Naive thymus-derived CD4-positive, alpha-beta T cell (primary cell): ENCODE measurements at regions not wholly inside any gene's neighbourhood (a gene's known extent, or its start where the extent isn't known, plus 50 kb on each side); places are given as distances from the start of the nearest gene placed in this dataset.

ENCODE experiments used
- ATAC-seq: fragments of 150-1000 bp; cut with Tn5 transposase; 2 replicates; pipeline ENCODE4 v1.10.0; 2021; ENCODE audit warnings: mild to moderate bottlenecking, moderate library complexity
- CTCF ChIA-PET: fragments of 350-600 bp; sonication (Branson Sonifier 250); formaldehyde crosslinking; loops from one replicate; lab custom pipeline; 2021; ENCODE audit warnings: antibody characterized with exemption; lab: Charles Lee
- POLR2A ChIA-PET: fragments of 350-600 bp; sonication (Branson Sonifier 250); formaldehyde crosslinking; loops from one replicate; lab custom pipeline; 2021; ENCODE audit warnings: antibody characterized with exemption, inconsistent platforms; lab: Charles Lee
- DNase-seq, 9 donors: peaks; one replicate each; pipeline versions ENCODE4 v3.0.0 to v3.0.0-alpha.2; 2020 to 2022; ENCODE audit warnings: mixed read lengths in 1 of 9
- H3K27ac ChIP-seq: one replicate; pipeline ENCODE4 v1.7.0; 2013; ENCODE audit warnings: mild to moderate bottlenecking, low read depth, low read length, moderate library complexity
- H3K27me3 ChIP-seq, 2 donors: one replicate each; pipeline ENCODE4 v1.7.0; 2013; ENCODE audit warnings: low read length in 2 of 2, mild to moderate bottlenecking in 2 of 2, moderate library complexity in 2 of 2; ENCODE audit not compliant: control insufficient read depth in 2 of 2, insufficient read depth in 2 of 2
- H3K36me3 ChIP-seq, 3 experiments: 1 replicate in 2 of 3; 2 replicates in 1 of 3; pipeline ENCODE4 v1.7.0; 2013; ENCODE audit warnings: low read length in 3 of 3, mild to moderate bottlenecking in 3 of 3, moderate library complexity in 1 of 3; ENCODE audit not compliant: insufficient read depth in 3 of 3, control insufficient read depth in 2 of 3
- H3K4me1 ChIP-seq, 2 donors: one replicate each; pipeline ENCODE4 v1.7.0; 2013; ENCODE audit warnings: low read length in 2 of 2, mild to moderate bottlenecking in 2 of 2, moderate library complexity in 1 of 2; ENCODE audit not compliant: control insufficient read depth in 2 of 2, insufficient read depth in 2 of 2
- H3K4me3 ChIP-seq: 2 replicates; pipeline ENCODE4 v1.7.0; 2013; ENCODE audit warnings: mild to moderate bottlenecking, low read length
- H3K9me3 ChIP-seq, 3 experiments: 1 replicate in 2 of 3; 2 replicates in 1 of 3; pipeline ENCODE4 v1.7.0; 2013; ENCODE audit warnings: low read length in 3 of 3; ENCODE audit not compliant: control insufficient read depth in 2 of 3
- H3K27ac Mint-ChIP-seq, 9 donors: one replicate each; pipeline ENCODE4 v1.8.0; 2020 to 2022; ENCODE audit warnings: mixed read lengths in 9 of 9, mild to moderate bottlenecking in 8 of 9, moderate library complexity in 5 of 9, inconsistent platforms in 2 of 9
- H3K27me3 Mint-ChIP-seq, 5 donors: one replicate each; pipeline ENCODE4 v1.8.0; 2021 to 2022; ENCODE audit warnings: mixed read lengths in 5 of 5, mild to moderate bottlenecking in 1 of 5
- H3K36me3 Mint-ChIP-seq, 5 donors: one replicate each; pipeline ENCODE4 v1.8.0; 2020 to 2022; ENCODE audit warnings: mixed read lengths in 5 of 5, mild to moderate bottlenecking in 3 of 5, inconsistent platforms in 1 of 5
- H3K4me1 Mint-ChIP-seq, 7 donors: one replicate each; pipeline ENCODE4 v1.8.0; 2020 to 2022; ENCODE audit warnings: mixed read lengths in 7 of 7, mild to moderate bottlenecking in 3 of 7, inconsistent platforms in 1 of 7
- H3K4me3 Mint-ChIP-seq, 10 donors: one replicate each; pipeline ENCODE4 v1.8.0; 2020 to 2022; ENCODE audit warnings: mild to moderate bottlenecking in 10 of 10, mixed read lengths in 10 of 10, moderate library complexity in 6 of 10, inconsistent platforms in 2 of 10
- H3K9me3 Mint-ChIP-seq, 11 donors: one replicate each; pipeline ENCODE4 v1.8.0; 2020 to 2022; ENCODE audit warnings: mixed read lengths in 11 of 11, mild to moderate bottlenecking in 4 of 11, inconsistent platforms in 1 of 11, moderate library complexity in 1 of 11
- intact Hi-C, 2 donors: fragments of 100-400 bp; cut with micrococcal nuclease; formaldehyde crosslinking; loops; one replicate each; pipeline ENCODE4 v1.15.1; 2023

DNA sequence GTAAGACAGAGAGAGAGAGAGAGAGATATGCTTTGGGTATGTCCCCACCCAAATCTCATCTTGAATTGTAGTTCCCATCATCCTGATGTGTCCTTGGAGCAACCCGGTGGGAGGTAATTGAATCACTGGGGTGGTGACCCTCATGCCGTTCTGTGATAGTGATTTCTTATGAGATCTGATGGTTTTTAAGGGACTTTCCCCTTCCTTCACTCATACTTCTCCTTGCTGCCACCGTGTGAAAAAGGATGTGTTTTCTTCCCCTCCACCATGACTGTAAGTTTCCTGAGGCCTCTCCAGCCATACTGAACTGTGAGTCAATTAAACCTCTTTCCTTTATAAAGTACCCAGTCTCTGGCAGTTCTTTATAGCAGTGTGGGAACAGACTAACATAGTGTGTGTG lies 60.3 kb downstream of the EOMES start:
- H3K36me3 ChIP-seq, result no peaks in the 10 kb centered on the region
- H3K4me3 ChIP-seq, result no peak overlapping the region
- Mint-ChIP-seq H3K9me3 (peaks cover 0 to 2% (median 0%) of the 10 kb centered on the region in 11 donors), H3K27me3 (peaks cover 0 to 3% (median 0%) of the 10 kb centered on the region in 5 donors), H3K4me1 (peaks cover 2 to 23% (median 6%) of the 10 kb centered on the region in 7 donors), H3K36me3 (peaks cover 0 to 4% (median 0%) of the 10 kb centered on the region in 5 donors), H3K27ac (no peak overlapping the region), H3K4me3 (no peak overlapping the region)
- ChIA-PET POLR2A (no interaction called here), CTCF (no interaction called here)
- no peaks in the 10 kb centered on the region for H3K27me3 ChIP-seq
- DNase-seq (no peak), ATAC-seq (peak; percentile 22)
- no peak overlapping the region for H3K27ac ChIP-seq
- intact Hi-C loops, result loop anchor here in 1 of 2 donors (5.0 kb wide), 1 partner anchor 34 kb away; no protein-coding TSS in a partner anchor
- no peaks in the 10 kb centered on the region for H3K9me3 ChIP-seq
- H3K4me1 ChIP-seq, result no peaks in the 10 kb centered on the region

DNA sequence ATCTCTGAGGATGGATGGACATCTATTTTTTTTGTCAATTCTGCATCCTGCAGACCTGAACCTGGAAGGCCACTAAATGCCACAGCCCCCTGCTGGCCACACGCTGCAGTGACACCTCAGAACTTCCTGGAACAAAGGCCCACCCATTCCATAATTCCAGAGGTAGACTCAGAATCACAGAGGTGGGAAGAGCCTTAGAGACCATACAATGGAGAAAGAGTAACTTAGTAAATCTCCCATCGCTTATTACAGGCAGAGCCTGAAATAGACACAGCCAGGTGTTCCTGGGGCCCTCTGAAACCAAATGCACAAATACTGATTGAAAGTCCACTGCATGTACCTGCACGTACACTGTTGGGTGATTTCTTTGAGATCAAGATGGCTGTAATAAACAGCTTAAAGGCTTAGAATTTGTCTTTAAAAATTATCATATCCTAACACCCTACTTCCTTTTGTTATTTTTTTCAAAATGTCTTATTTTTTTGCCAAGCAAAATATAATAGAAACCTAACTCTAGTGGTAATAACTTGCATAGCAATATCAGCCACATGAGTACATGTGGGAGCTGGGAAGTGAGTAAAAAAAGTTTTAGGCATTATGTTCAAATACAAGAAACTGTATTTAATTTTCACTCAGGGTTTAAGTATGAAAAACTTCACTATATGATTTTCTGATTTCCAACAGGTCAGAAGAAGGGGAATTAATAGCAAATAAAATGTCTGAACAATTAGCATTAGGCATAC lies 62.7 kb downstream of the EOMES start:
- no peaks in the 10 kb centered on the region for H3K36me3 ChIP-seq
- H3K4me3 ChIP-seq, result no peak overlapping the region
- no peaks in the 10 kb centered on the region for H3K4me1 ChIP-seq
- Mint-ChIP-seq H3K27me3 (peaks cover 0 to 8% (median 0%) of the 10 kb centered on the region in 5 donors), H3K27ac (no peak overlapping the region), H3K4me3 (no peak overlapping the region), H3K4me1 (peaks cover 0 to 6% (median 0%) of the 10 kb centered on the region in 7 donors), H3K9me3 (peaks cover 0 to 2% (median 0%) of the 10 kb centered on the region in 11 donors), H3K36me3 (peaks cover 0 to 4% (median 0%) of the 10 kb centered on the region in 5 donors)
- ATAC-seq (peak; percentile 74), DNase-seq (peak in 5 of 9 donors; percentile 23 to 42 (median 33))
- H3K9me3 ChIP-seq, result no peaks in the 10 kb centered on the region
- POLR2A ChIA-PET, result no interaction called here
- intact Hi-C loops, result loop anchor here (1.0 to 5.0 kb wide), 6 partner anchors 26 to 347 kb away; no protein-coding TSS in a partner anchor
- CTCF ChIA-PET, result interaction anchor here (0.7 to 1.4 kb wide), 3 partner anchors 22 to 355 kb away, joined by 3 to 5 read pairs (median 3); no protein-coding TSS in a partner anchor
- H3K27me3 ChIP-seq, result no peaks in the 10 kb centered on the region
- no peak overlapping the region for H3K27ac ChIP-seq

DNA sequence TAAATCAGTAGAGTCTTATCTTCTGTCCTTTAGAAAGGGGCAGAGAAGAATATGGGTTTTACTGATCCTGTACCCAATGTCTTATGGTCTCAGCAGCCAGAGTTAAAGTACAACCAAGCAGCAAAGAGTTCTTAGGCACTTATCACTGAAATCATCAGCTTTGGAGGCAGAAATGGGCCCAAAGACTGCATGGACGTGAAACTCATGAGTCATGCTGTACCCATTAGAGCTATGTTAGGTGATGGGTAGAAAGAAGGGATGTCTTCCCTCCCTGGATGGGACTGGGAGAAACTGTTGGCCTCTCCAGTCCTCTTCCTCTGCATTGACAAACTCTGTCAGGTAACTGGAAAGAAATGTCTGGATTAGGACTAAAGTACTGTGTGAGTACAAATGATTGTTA lies 63.4 kb downstream of the EOMES start:
- H3K27me3 Mint-ChIP-seq, result peaks cover 0 to 8% (median 0%) of the 10 kb centered on the region in 5 donors
- POLR2A ChIA-PET, result no interaction called here
- CTCF ChIA-PET, result interaction anchor here (1.3 kb wide), 1 partner anchor 192 kb away, joined by 6 read pairs; no protein-coding TSS in a partner anchor
- DNase-seq (no peak), ATAC-seq (no peak)
- H3K36me3 Mint-ChIP-seq, result peaks cover 0 to 4% (median 0%) of the 10 kb centered on the region in 5 donors
- Histone ChIP-seq H3K9me3 (no peaks in the 10 kb centered on the region), H3K27ac (no peak overlapping the region), H3K36me3 (no peaks in the 10 kb centered on the region), H3K27me3 (peaks cover 0 to 3% of the 10 kb centered on the region in 2 donors), H3K4me1 (no peaks in the 10 kb centered on the region), H3K4me3 (no peak overlapping the region)
- H3K4me1 Mint-ChIP-seq, result peaks cover 0 to 6% (median 0%) of the 10 kb centered on the region in 7 donors
- H3K9me3 Mint-ChIP-seq, result peaks cover 0 to 2% (median 0%) of the 10 kb centered on the region in 11 donors
- H3K27ac Mint-ChIP-seq, result no peak overlapping the region
- H3K4me3 Mint-ChIP-seq, result no peak overlapping the region
- intact Hi-C loops, result loop anchor here in 1 of 2 donors (1.0 to 5.0 kb wide), 5 partner anchors 25 to 346 kb away; no protein-coding TSS in a partner anchor

DNA sequence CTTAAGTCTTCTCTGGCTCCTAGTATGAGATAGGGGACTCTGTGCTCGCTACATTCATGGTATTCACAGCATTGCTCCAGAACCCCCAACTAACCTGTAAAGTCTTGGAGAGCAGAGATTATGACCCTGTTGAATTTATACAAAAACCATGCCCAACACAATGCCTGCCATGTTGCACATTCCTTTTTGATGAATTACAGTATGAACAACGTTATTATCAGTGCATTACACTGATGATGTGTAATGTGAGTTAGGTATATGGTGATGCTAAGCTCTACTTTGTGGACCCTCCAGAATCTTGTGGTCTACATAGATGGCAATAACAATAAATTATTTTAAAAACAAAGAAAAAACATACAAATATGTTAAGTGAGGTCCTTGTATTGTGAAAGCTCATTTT lies 64.3 kb downstream of the EOMES start:
- intact Hi-C loops, result loop anchor here in 1 of 2 donors (2.0 to 5.0 kb wide), 2 partner anchors 41 to 175 kb away; no protein-coding TSS in a partner anchor
- POLR2A ChIA-PET, result no interaction called here
- ATAC-seq, result no peak

DNA sequence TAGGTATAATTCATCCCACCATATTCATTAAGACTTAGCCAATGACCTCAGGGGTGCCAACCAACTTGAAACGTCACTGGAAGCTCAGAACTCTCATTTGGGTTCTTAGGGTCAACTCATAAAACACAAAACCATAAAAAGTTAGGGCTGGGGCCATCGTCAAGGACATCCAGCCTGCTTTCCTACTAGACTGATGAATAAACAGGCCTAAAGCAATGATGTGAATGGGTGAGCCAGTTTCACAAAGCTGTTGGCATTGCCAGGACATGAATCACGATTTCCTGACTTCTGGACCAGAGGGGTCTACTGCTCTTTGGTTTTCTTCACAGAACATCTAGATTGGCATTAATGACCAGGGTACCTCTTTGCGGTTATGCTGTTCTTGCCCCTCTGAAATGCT lies 64.7 kb downstream of the EOMES start:
- Mint-ChIP-seq H3K9me3 (peaks cover 0 to 2% (median 0%) of the 10 kb centered on the region in 11 donors), H3K27ac (peak overlapping the region in 1 of 9 donors; percentile 31), H3K27me3 (peaks cover 0 to 12% (median 5%) of the 10 kb centered on the region in 5 donors), H3K4me3 (no peak overlapping the region), H3K36me3 (peaks cover 0 to 1% (median 0%) of the 10 kb centered on the region in 5 donors), H3K4me1 (peaks cover 0 to 6% (median 0%) of the 10 kb centered on the region in 7 donors)
- Histone ChIP-seq H3K4me3 (no peak overlapping the region), H3K9me3 (no peaks in the 10 kb centered on the region), H3K4me1 (no peaks in the 10 kb centered on the region), H3K27ac (no peak overlapping the region), H3K36me3 (no peaks in the 10 kb centered on the region), H3K27me3 (peaks cover 0 to 3% of the 10 kb centered on the region in 2 donors)
- POLR2A ChIA-PET, result no interaction called here
- ATAC-seq (no peak), DNase-seq (no peak)
- intact Hi-C loops, result loop anchor here in 1 of 2 donors (5.0 kb wide), 1 partner anchor 40 kb away; no protein-coding TSS in a partner anchor
- CTCF ChIA-PET, result interaction anchor here (1.3 kb wide), 2 partner anchors 191 to 346 kb away, joined by 4 to 6 read pairs; no protein-coding TSS in a partner anchor

More for the DNA sequence above, 64.3 kb downstream of the EOMES start:
- DNase-seq, result no peak
- peaks cover 0 to 1% (median 0%) of the 10 kb centered on the region in 5 donors for H3K36me3 Mint-ChIP-seq
- H3K27me3 Mint-ChIP-seq, result peaks cover 0 to 12% (median 5%) of the 10 kb centered on the region in 5 donors
- CTCF ChIA-PET, result interaction anchor here (1.3 kb wide), 2 partner anchors 191 to 346 kb away, joined by 4 to 6 read pairs; no protein-coding TSS in a partner anchor
- H3K27ac Mint-ChIP-seq, result peak overlapping the region in 1 of 9 donors; percentile 31
- H3K9me3 Mint-ChIP-seq, result peaks cover 0 to 2% (median 0%) of the 10 kb centered on the region in 11 donors
- no peaks in the 10 kb centered on the region for H3K4me1 ChIP-seq
- no peak overlapping the region for H3K4me3 Mint-ChIP-seq
- no peaks in the 10 kb centered on the region for H3K9me3 ChIP-seq
- no peak overlapping the region for H3K27ac ChIP-seq
- no peak overlapping the region for H3K4me3 ChIP-seq
- H3K4me1 Mint-ChIP-seq, result peaks cover 0 to 6% (median 0%) of the 10 kb centered on the region in 7 donors
- H3K27me3 ChIP-seq, result peaks cover 0 to 3% of the 10 kb centered on the region in 2 donors
- H3K36me3 ChIP-seq, result no peaks in the 10 kb centered on the region

DNA sequence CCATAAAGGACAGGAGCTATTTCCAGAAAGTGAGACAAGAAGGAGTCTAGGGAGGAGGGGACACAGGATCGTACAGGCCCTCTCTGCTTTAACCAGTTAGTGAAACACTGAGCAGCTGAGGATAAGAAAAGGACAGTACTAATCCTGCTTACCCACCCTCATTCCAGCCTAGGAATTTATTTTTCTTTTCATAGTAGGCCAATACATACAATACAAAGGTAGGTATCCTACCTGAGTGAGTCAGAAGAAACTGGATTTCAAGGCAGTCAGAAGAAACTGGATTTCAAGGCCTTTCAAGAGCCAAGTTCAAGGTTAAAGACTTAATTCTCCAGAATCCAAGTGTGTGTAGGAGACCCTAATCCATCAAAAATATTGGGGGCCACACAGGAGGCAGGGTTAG lies 65.3 kb downstream of the EOMES start:
- DNase-seq, result no peak
- POLR2A ChIA-PET, result no interaction called here
- intact Hi-C loops, result loop anchor here in 1 of 2 donors (5.0 kb wide), 1 partner anchor 39 kb away; no protein-coding TSS in a partner anchor

More for the DNA sequence above, 65.3 kb downstream of the EOMES start:
- H3K27me3 ChIP-seq, result peaks cover 0 to 3% of the 10 kb centered on the region in 2 donors
- ATAC-seq, result no peak
- H3K4me1 ChIP-seq, result no peaks in the 10 kb centered on the region
- no peak overlapping the region for H3K27ac ChIP-seq
- no peak overlapping the region for H3K4me3 ChIP-seq
- H3K4me3 Mint-ChIP-seq, result no peak overlapping the region
- peaks cover 0 to 1% (median 0%) of the 10 kb centered on the region in 5 donors for H3K36me3 Mint-ChIP-seq
- CTCF ChIA-PET, result interaction anchor here (0.6 to 1.0 kb wide), 2 partner anchors 9 to 154 kb away, joined by 3 read pairs; no protein-coding TSS in a partner anchor
- peaks cover 0 to 2% (median 0%) of the 10 kb centered on the region in 11 donors for H3K9me3 Mint-ChIP-seq
- peaks cover 0 to 4% (median 0%) of the 10 kb centered on the region in 7 donors for H3K4me1 Mint-ChIP-seq
- H3K9me3 ChIP-seq, result no peaks in the 10 kb centered on the region
- peaks cover 0 to 14% (median 5%) of the 10 kb centered on the region in 5 donors for H3K27me3 Mint-ChIP-seq
- no peaks in the 10 kb centered on the region for H3K36me3 ChIP-seq
- H3K27ac Mint-ChIP-seq, result no peak overlapping the region
